Endothelial cell of umbilical vein (primary cell): ENCODE measurements at regions not wholly inside any gene's neighbourhood (a gene's known extent, or its start where the extent isn't known, plus 50 kb on each side); places are given as distances from the start of the nearest gene placed in this dataset.

ENCODE experiments used
- BruUV-seq: library from RNA; stranded (reverse); fragments of 400-500 nt; replicated peaks from 2 replicates; lab custom pipeline; 2021; lab: Mats Ljungman, UMichigan
- CTCF ChIA-PET: fragments of 300-600, 350-600 bp; sonication (Branson Sonifier 250); formaldehyde crosslinking; loops from one replicate; lab custom pipeline; 2021; ENCODE audit warnings: antibody characterized with exemption, inconsistent platforms; lab: Charles Lee
- POLR2A ChIA-PET: fragments of 300-600, 350-600 bp; sonication (Branson Sonifier 250); formaldehyde crosslinking; loops from one replicate; lab custom pipeline; 2021; ENCODE audit warnings: antibody characterized with exemption, inconsistent platforms; lab: Charles Lee
- DNase-seq: peaks from one replicate; pipeline ENCODE4 v3.0.0-alpha.2; 2011; ENCODE audit warnings: low read depth, low spot score
- FAIRE-seq: peaks from 2 replicates; lab custom pipeline; 2011; peaks lifted over from hg19 to GRCh38; lab: Jason Lieb, UNC
- H2AFZ ChIP-seq: 2 replicates; pipeline ENCODE4 v1.6.0; 2012; ENCODE audit warnings: low read depth, low read length, control low read depth, inconsistent platforms
- H3K27ac ChIP-seq: 2 replicates; pipeline ENCODE4 v1.5.1; 2011; ENCODE audit warnings: low read depth, mild to moderate bottlenecking, control low read depth, low read length, moderate library complexity; ENCODE audit not compliant: insufficient read depth
- H3K27me3 ChIP-seq, 2 experiments: 2 replicates each; pipeline versions ENCODE4 v1.6.0 to v1.6.1; 2011; ENCODE audit warnings: low read length in 2 of 2, mixed read lengths in 1 of 2; ENCODE audit not compliant: control insufficient read depth in 2 of 2, insufficient read depth in 2 of 2
- H3K36me3 ChIP-seq, 2 experiments: 2 replicates in 1 of 2; 3 replicates in 1 of 2; pipeline ENCODE4 v1.5.1; 2011; ENCODE audit warnings: low read length in 2 of 2, mild to moderate bottlenecking in 1 of 2, moderate library complexity in 1 of 2; ENCODE audit not compliant: control insufficient read depth in 2 of 2, insufficient read depth in 2 of 2; ENCODE audit errors: extremely low read depth in 1 of 2
- H3K4me1 ChIP-seq: 3 replicates; pipeline ENCODE4 v1.5.1; 2011; ENCODE audit warnings: mild to moderate bottlenecking, low read length; ENCODE audit not compliant: control insufficient read depth, insufficient read depth; ENCODE audit errors: extremely low read depth
- H3K4me2 ChIP-seq: 2 replicates; pipeline ENCODE4 v1.6.1; 2011; ENCODE audit warnings: low read length, control low read depth, mixed read lengths; ENCODE audit not compliant: insufficient read depth
- H3K4me3 ChIP-seq, 3 experiments: fragments of 200-600 bp in 1 of 3; sonication (generic), shearing (Covaris generic) in 1 of 3; replicated peaks in 1 of 3; 2 replicates each; pipeline ENCODE4 v1.5.1; 2011 to 2016; ENCODE audit warnings: control low read depth in 3 of 3, low read length in 3 of 3, mild to moderate bottlenecking in 2 of 3, inconsistent platforms in 1 of 3, low read depth in 1 of 3, moderate library complexity in 1 of 3; ENCODE audit not compliant: insufficient read depth in 1 of 3
- H3K79me2 ChIP-seq: 2 replicates; pipeline ENCODE4 v1.6.0; 2012; ENCODE audit warnings: low read length, inconsistent platforms; ENCODE audit not compliant: control insufficient read depth, insufficient read depth
- H3K9ac ChIP-seq: replicated peaks from 2 replicates; pipeline ENCODE3; 2011; ENCODE audit warnings: low read length, control low read depth; ENCODE audit not compliant: insufficient read depth; ENCODE audit errors: extremely low read depth
- H3K9me1 ChIP-seq: replicated peaks from 3 replicates; pipeline ENCODE4 v1.6.0; 2011; ENCODE audit warnings: mild to moderate bottlenecking, low read length; ENCODE audit not compliant: control insufficient read depth, insufficient read depth; ENCODE audit errors: extremely low read depth
- H3K9me3 ChIP-seq: replicated peaks from 2 replicates; pipeline ENCODE4 v1.5.1; 2012; ENCODE audit warnings: low read length, inconsistent platforms; ENCODE audit not compliant: control insufficient read depth, insufficient read depth
- H4K20me1 ChIP-seq: replicated peaks from 2 replicates; pipeline ENCODE3; 2011; ENCODE audit warnings: mild to moderate bottlenecking, low read length; ENCODE audit not compliant: control insufficient read depth, insufficient read depth; ENCODE audit errors: extremely low read depth
- CTCF ChIP-seq, 2 donors: IDR thresholded peaks; 1 replicate in 1 of 2; 2 replicates in 1 of 2; pipeline ENCODE4 v1.5.1; 2011; ENCODE audit warnings: low read length in 2 of 2, mild to moderate bottlenecking in 2 of 2, moderate library complexity in 2 of 2, control low read depth in 1 of 2, inconsistent platforms in 1 of 2, low read depth in 1 of 2; ENCODE audit not compliant: insufficient read depth in 1 of 2; ENCODE audit errors: extremely low read depth in 1 of 2
- EZH2 ChIP-seq: IDR thresholded peaks from 2 replicates; pipeline ENCODE4 v1.6.1; 2012; ENCODE audit warnings: borderline replicate concordance, low read depth, mild to moderate bottlenecking, moderate library complexity, low read length, inconsistent platforms; ENCODE audit not compliant: severe bottlenecking
- FOS ChIP-seq: IDR thresholded peaks from 2 replicates; pipeline ENCODE4 v1.6.1; 2011; ENCODE audit warnings: mild to moderate bottlenecking, low read length, moderate library complexity, borderline replicate concordance; ENCODE audit not compliant: insufficient read depth
- GATA2 ChIP-seq: IDR thresholded peaks from 2 replicates; pipeline ENCODE4 v1.7.0; 2011; ENCODE audit warnings: low read depth, mild to moderate bottlenecking, moderate library complexity, mixed read lengths, low read length; ENCODE audit not compliant: insufficient read length, insufficient read depth
- JUN ChIP-seq: IDR thresholded peaks from 2 replicates; pipeline ENCODE4 v1.6.1; 2011; ENCODE audit warnings: borderline replicate concordance, low read depth; ENCODE audit not compliant: insufficient read length, insufficient read depth
- MAX ChIP-seq: IDR thresholded peaks from 2 replicates; pipeline ENCODE4 v1.6.1; 2011; ENCODE audit not compliant: insufficient read depth, insufficient read length
- MYC ChIP-seq: IDR thresholded peaks from one replicate; pipeline ENCODE4 v1.6.1; 2011; ENCODE audit warnings: mild to moderate bottlenecking, low read depth, low read length
- POLR2A ChIP-seq: IDR thresholded peaks from 2 replicates; pipeline ENCODE4 v1.6.1; 2012; ENCODE audit warnings: low read depth, mild to moderate bottlenecking, control low read depth, low read length
- POLR2AphosphoS5 ChIP-seq: IDR thresholded peaks from 2 replicates; pipeline ENCODE4 v1.6.1; 2012; ENCODE audit warnings: low read depth, mild to moderate bottlenecking, control low read depth, low read length, moderate library complexity; ENCODE audit not compliant: insufficient read depth
- dilution Hi-C: fragments of 300-500 bp; cut with MboI; formaldehyde crosslinking; loops from one replicate; pipeline ENCODE4 v1.15.0; 2019; ENCODE audit warnings: low sequenced_read_pairs; ENCODE audit not compliant: extremely low pct_ligation_motif_present
- intact Hi-C: fragments of 100-400 bp; cut with micrococcal nuclease; formaldehyde crosslinking; loops from one replicate; pipeline ENCODE4 v1.10.0; 2022

- FAIRE-seq (no peak), DNase-seq (no peak)
- Histone ChIP-seq H3K9me1 (no peaks in the 10 kb centered on the region), H3K4me2 (no peak overlapping the region), H3K27me3 (no peaks in the 10 kb centered on the region), H3K9me3 (no peaks in the 10 kb centered on the region), H3K36me3 (no peaks in the 10 kb centered on the region), H3K9ac (no peak overlapping the region), H3K4me3 (no peak overlapping the region), H3K79me2 (no peaks in the 10 kb centered on the region), H3K4me1 (no peaks in the 10 kb centered on the region), H3K27ac (no peak overlapping the region), H2AFZ (no peak overlapping the region), H4K20me1 (no peaks in the 10 kb centered on the region)
- dilution Hi-C loops, result no loop called here
- POLR2A ChIA-PET, result no interaction called here
- CTCF ChIA-PET, result no interaction called here
- TF ChIP-seq CTCF (IDR thresholded peaks at IDR 0.05; ENCODE audit: extremely low read depth in 1 of 2, insufficient read depth in 1 of 2, low read depth in 1 of 2, low read length in 2 of 2), result no peak
- no peak for TF ChIP-seq FOS
- no peak for TF ChIP-seq JUN
- TF ChIP-seq GATA2, result no peak
- TF ChIP-seq MAX, result no peak
- no peak for TF ChIP-seq POLR2AphosphoS5
- TF ChIP-seq POLR2A, result no peak
- TF ChIP-seq EZH2, result no peak
- TF ChIP-seq MYC, result no peak
- intact Hi-C loops, result no loop called here
- BruUV-seq, result no TSS peak
Measured at GRCh38 chrX:137771537-137771936, 205.6 kb downstream of the ZIC3 start.
